Mesendoderm (in vitro differentiated cells): ENCODE measurements at regions not wholly inside any gene's neighbourhood (a gene's known extent, or its start where the extent isn't known, plus 50 kb on each side); places are given as distances from the start of the nearest gene placed in this dataset.

ENCODE experiments used
- DNase-seq: peaks from one replicate; pipeline ENCODE4 v3.0.0; 2013
- H2AK5ac ChIP-seq: 2 replicates; pipeline ENCODE4 v1.6.1; 2013; ENCODE audit warnings: low read length, inconsistent platforms
- H2BK120ac ChIP-seq: 2 replicates; pipeline ENCODE4 v1.6.1; 2013; ENCODE audit warnings: low read depth, mild to moderate bottlenecking, low read length, moderate library complexity, mixed read lengths
- H2BK15ac ChIP-seq: replicated peaks from 2 replicates; pipeline ENCODE4 v1.6.1; 2013; ENCODE audit warnings: low read depth, mild to moderate bottlenecking, moderate library complexity
- H2BK5ac ChIP-seq: 2 replicates; pipeline ENCODE4 v1.6.1; 2013; ENCODE audit warnings: low read length, inconsistent platforms
- H3K18ac ChIP-seq: 2 replicates; pipeline ENCODE4 v1.6.1; 2013; ENCODE audit warnings: mild to moderate bottlenecking, low read length, mixed read lengths
- H3K23ac ChIP-seq: one replicate; pipeline ENCODE4 v1.6.1; 2013; ENCODE audit warnings: low read length
- H3K27ac ChIP-seq: 2 replicates; pipeline ENCODE4 v1.5.1; 2013; ENCODE audit warnings: low read depth, mild to moderate bottlenecking, inconsistent platforms, low read length, moderate library complexity
- H3K27me3 ChIP-seq: 2 replicates; pipeline ENCODE4 v1.6.1; 2013; ENCODE audit warnings: low read length, control low read depth, mild to moderate bottlenecking, inconsistent platforms; ENCODE audit not compliant: insufficient read depth, poor library complexity
- H3K36me3 ChIP-seq: 2 replicates; pipeline ENCODE4 v1.6.1; 2013; ENCODE audit warnings: low read length, inconsistent platforms; ENCODE audit not compliant: control insufficient read depth, insufficient read depth
- H3K4ac ChIP-seq: one replicate; pipeline ENCODE4 v1.6.1; 2013; ENCODE audit warnings: low read depth, mild to moderate bottlenecking, low read length, moderate library complexity
- H3K4me1 ChIP-seq: 2 replicates; pipeline ENCODE4 v1.6.1; 2013; ENCODE audit warnings: low read depth, low read length, inconsistent platforms; ENCODE audit not compliant: control insufficient read depth
- H3K4me2 ChIP-seq: 2 replicates; pipeline ENCODE4 v1.6.1; 2013; ENCODE audit warnings: low read length
- H3K4me3 ChIP-seq: 2 replicates; pipeline ENCODE4 v1.5.1; 2013; ENCODE audit warnings: mild to moderate bottlenecking, low read length
- H3K56ac ChIP-seq: one replicate; pipeline ENCODE4 v1.6.1; 2013; ENCODE audit warnings: low read length
- H3K79me1 ChIP-seq: 2 replicates; pipeline ENCODE4 v1.6.1; 2013; ENCODE audit warnings: low read length, inconsistent platforms
- H3K79me2 ChIP-seq: 2 replicates; pipeline ENCODE4 v1.6.1; 2013; ENCODE audit warnings: mild to moderate bottlenecking, low read length; ENCODE audit not compliant: control insufficient read depth, insufficient read depth
- H3K9ac ChIP-seq: 2 replicates; pipeline ENCODE4 v1.6.1; 2013; ENCODE audit warnings: low read length, inconsistent platforms
- H4K5ac ChIP-seq: one replicate; pipeline ENCODE4 v1.6.1; 2013; ENCODE audit warnings: low read length
- H4K8ac ChIP-seq: one replicate; pipeline ENCODE4 v1.6.1; 2013; ENCODE audit warnings: low read depth, mild to moderate bottlenecking, control low read depth, low read length, moderate library complexity
- WGBS: extraction: QIAGEN DNeasy Blood & Tissue Kit; methylation state at CpG from one replicate; pipeline ENCODE4 v1.1.7; 2013; ENCODE audit warnings: low lambda C conversion rate, missing lambda C conversion rate; ENCODE audit not compliant: insufficient coverage; ENCODE audit errors: extremely low coverage; 5-methylcytosine and 5-hydroxymethylcytosine counted together

DNA sequence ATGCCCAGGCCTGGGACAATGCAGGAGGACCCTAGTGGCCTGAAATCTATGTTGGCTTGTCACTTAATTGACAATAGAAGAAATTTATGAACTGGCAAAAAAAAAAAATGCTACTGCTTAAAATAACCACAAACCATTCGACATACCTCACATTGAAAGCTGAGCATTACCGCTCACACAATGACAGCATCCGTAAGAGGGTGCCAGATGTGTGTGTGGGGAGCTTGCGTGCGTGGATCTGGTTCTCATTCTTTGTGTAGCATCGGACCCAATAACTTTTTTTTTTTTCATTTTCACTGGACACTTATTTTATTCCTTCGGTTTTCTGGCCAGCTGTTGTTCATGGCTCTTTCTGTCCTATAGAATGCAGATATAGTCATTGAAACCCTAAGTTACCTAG is 216.7 kb downstream of the VRK1 start:
- Histone ChIP-seq H3K36me3 (no peaks in the 10 kb centered on the region), H3K4me3 (no peak overlapping the region), H3K4me1 (no peaks in the 10 kb centered on the region), H3K27ac (no peak overlapping the region), H3K27me3 (no peaks in the 10 kb centered on the region), H3K56ac (no peak overlapping the region), H2BK120ac (no peak overlapping the region), H2AK5ac (no peak overlapping the region), H4K5ac (no peak overlapping the region), H3K9ac (no peak overlapping the region), H3K18ac (no peak overlapping the region), H3K23ac (no peak overlapping the region), H3K4me2 (no peak overlapping the region), H4K8ac (no peak overlapping the region), H2BK15ac (no peak overlapping the region), H3K79me2 (no peaks in the 10 kb centered on the region), H2BK5ac (no peak overlapping the region), H3K4ac (no peak overlapping the region), H3K79me1 (no peaks in the 10 kb centered on the region)
- no CpG with 5 or more reads among the region's 7 CpGs for WGBS
- no peak for DNase-seq

DNA sequence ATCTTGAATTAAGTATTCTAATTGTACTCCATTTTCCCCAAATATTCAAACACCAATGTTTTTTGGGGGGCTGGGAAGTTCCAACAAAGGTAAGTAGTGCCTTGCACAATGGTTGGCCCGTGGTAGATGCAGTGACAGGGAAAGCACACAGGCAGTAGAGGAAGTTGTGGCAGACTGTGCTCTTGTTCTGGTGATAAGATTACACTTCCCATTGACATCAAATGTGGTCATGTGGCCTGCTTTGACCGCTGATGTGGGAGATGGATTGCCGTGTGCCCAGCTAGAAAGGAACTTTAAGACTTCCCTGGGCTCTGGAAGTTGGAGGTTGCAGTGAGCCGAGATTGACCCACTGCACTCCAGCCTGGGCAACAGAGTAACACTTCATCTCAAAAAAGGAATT is 223.8 kb downstream of the VRK1 start:
- no peak for DNase-seq

DNA sequence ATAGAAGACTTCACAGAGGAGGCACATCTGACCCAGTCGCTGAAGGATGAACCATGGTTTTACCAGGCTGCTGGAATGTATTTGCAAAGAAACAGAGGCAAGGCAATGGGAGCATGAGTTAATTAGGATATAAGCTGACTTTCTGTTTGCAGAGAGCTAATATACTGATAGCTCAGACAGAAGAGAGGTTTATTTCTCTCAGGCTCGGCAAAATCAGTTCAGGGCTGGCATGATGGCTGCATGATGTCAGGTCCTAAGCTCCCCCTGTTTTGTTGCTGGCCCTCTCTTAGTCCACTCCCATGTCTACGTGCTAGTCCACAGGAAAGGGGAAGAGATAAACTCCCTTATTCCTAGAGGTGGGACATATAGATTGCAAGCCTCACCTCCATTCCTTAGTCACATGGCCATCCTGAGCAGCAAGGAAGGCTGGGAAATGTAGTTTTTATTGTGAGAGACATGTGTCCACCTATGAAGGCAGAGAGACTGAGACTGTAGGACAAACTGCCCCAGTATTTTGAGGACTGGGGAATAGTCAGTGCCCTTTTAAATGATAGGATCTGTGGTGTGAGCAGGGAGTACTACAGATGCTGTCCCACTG is 224.5 kb downstream of the VRK1 start:
- Histone ChIP-seq H3K36me3 (no peaks in the 10 kb centered on the region), H4K5ac (no peak overlapping the region), H3K18ac (no peak overlapping the region), H2BK15ac (no peak overlapping the region), H2AK5ac (no peak overlapping the region), H3K27me3 (no peaks in the 10 kb centered on the region), H3K4me3 (no peak overlapping the region), H3K79me2 (no peaks in the 10 kb centered on the region), H3K4ac (no peak overlapping the region), H3K27ac (no peak overlapping the region), H3K9ac (no peak overlapping the region), H2BK120ac (no peak overlapping the region), H3K4me2 (no peak overlapping the region), H2BK5ac (no peak overlapping the region), H3K56ac (no peak overlapping the region), H3K4me1 (peaks cover 2% of the 10 kb centered on the region), H4K8ac (no peak overlapping the region), H3K79me1 (no peaks in the 10 kb centered on the region), H3K23ac (no peak overlapping the region)
- WGBS = no CpG with 5 or more reads among the region's 3 CpGs
- DNase-seq = peak; percentile 82

More for the DNA sequence above, 223.8 kb downstream of the VRK1 start:
- no peak overlapping the region for H2BK15ac ChIP-seq
- H3K79me2 ChIP-seq = no peaks in the 10 kb centered on the region
- H3K18ac ChIP-seq = no peak overlapping the region
- no peak overlapping the region for H4K5ac ChIP-seq
- H3K4me3 ChIP-seq = no peak overlapping the region
- H2BK5ac ChIP-seq = no peak overlapping the region
- no peaks in the 10 kb centered on the region for H3K79me1 ChIP-seq
- no peak overlapping the region for H2BK120ac ChIP-seq
- no peak overlapping the region for H3K23ac ChIP-seq
- no peak overlapping the region for H3K56ac ChIP-seq
- H3K36me3 ChIP-seq = no peaks in the 10 kb centered on the region
- H3K9ac ChIP-seq = no peak overlapping the region
- peaks cover 2% of the 10 kb centered on the region for H3K4me1 ChIP-seq
- H2AK5ac ChIP-seq = no peak overlapping the region
- H4K8ac ChIP-seq = no peak overlapping the region
- WGBS = no CpG with 5 or more reads among the region's 4 CpGs
- H3K27ac ChIP-seq = no peak overlapping the region
- no peaks in the 10 kb centered on the region for H3K27me3 ChIP-seq
- no peak overlapping the region for H3K4ac ChIP-seq
- H3K4me2 ChIP-seq = no peak overlapping the region

DNA sequence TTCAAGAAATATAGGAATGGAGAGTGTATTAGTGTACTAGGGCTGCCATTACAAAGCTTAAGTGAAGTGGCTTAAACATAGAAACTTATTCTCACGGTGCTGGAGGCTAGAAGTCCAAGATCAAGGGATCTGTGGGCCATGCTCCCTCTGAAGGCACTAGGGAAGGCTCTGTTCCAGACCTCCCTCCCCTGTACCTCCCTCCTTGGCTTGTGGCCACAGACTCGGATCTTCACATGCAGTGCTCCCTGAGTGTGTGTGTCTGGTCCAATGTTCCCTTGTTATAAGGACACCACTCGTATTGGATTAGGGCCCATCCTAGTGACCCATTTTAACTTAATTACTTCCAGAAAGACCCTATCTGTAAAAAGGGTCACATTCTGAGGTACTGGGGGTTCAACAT is 225.6 kb downstream of the VRK1 start:
- no CpG with 5 or more reads among the region's 3 CpGs for WGBS
- H3K79me2 ChIP-seq = no peaks in the 10 kb centered on the region
- no peaks in the 10 kb centered on the region for H3K27me3 ChIP-seq
- H2BK120ac ChIP-seq = no peak overlapping the region
- no peak overlapping the region for H3K18ac ChIP-seq
- H3K27ac ChIP-seq = no peak overlapping the region
- H2AK5ac ChIP-seq = no peak overlapping the region
- no peak overlapping the region for H3K4me2 ChIP-seq
- no peak overlapping the region for H3K23ac ChIP-seq
- H3K4me1 ChIP-seq = peaks cover 2% of the 10 kb centered on the region
- H2BK5ac ChIP-seq = no peak overlapping the region
- no peak for DNase-seq
- H3K79me1 ChIP-seq = no peaks in the 10 kb centered on the region
- H4K5ac ChIP-seq = no peak overlapping the region
- H2BK15ac ChIP-seq = no peak overlapping the region
- no peak overlapping the region for H3K56ac ChIP-seq
- no peak overlapping the region for H3K4me3 ChIP-seq
- no peak overlapping the region for H3K9ac ChIP-seq
- no peak overlapping the region for H4K8ac ChIP-seq
- H3K36me3 ChIP-seq = no peaks in the 10 kb centered on the region
- H3K4ac ChIP-seq = no peak overlapping the region

DNA sequence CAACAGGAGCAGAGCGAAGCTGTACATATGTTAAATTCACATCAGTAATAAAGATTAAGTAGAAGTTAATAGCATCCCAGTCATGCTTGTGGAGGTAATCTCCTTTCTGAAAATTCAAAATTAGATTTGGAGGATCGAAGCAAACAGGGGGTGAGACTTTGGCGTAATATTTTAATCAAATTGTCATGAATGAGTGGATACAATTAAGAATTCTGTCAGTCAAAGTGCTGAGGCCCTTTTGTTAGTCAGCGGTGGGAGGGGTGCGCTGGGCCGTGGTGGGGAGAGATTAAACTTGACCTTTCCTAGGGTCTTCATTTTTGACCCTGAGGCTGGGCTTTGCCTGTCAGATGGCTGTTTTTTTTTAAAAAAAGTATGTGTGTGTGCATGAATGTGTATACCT is 226.7 kb downstream of the VRK1 start:
- H3K23ac ChIP-seq = no peak overlapping the region
- H2BK15ac ChIP-seq = no peak overlapping the region
- no peak overlapping the region for H2AK5ac ChIP-seq
- DNase-seq = no peak
- H3K4me3 ChIP-seq = no peak overlapping the region
- no peak overlapping the region for H4K5ac ChIP-seq
- no peak overlapping the region for H3K27ac ChIP-seq
- no CpG with 5 or more reads among the region's 6 CpGs for WGBS
- H4K8ac ChIP-seq = no peak overlapping the region
- no peak overlapping the region for H3K9ac ChIP-seq
- no peak overlapping the region for H3K56ac ChIP-seq
- no peak overlapping the region for H3K18ac ChIP-seq
- no peaks in the 10 kb centered on the region for H3K79me2 ChIP-seq
- no peak overlapping the region for H2BK120ac ChIP-seq
- H3K4me2 ChIP-seq = no peak overlapping the region
- no peaks in the 10 kb centered on the region for H3K27me3 ChIP-seq
- no peak overlapping the region for H2BK5ac ChIP-seq
- peaks cover 2% of the 10 kb centered on the region for H3K4me1 ChIP-seq
- no peaks in the 10 kb centered on the region for H3K36me3 ChIP-seq
- H3K4ac ChIP-seq = no peak overlapping the region
- no peaks in the 10 kb centered on the region for H3K79me1 ChIP-seq

DNA sequence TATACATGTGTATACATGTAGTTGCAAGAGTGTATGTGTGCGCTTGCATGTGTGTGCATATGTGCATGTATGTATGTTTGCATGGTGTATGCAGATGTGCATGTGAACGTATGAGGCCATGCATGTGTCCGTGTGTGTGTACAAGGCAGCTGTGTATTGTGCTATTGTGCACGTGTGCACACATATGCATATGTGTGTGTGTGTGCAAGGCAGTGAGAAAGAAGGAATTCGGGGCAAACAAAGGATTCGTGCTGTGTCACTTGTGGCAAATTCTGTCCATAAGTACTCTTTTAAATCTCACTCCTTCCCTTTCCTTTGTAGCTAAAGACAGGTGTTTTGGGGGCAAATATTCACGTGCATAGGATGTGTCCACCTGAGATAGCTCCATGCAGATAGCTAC is 227.1 kb downstream of the VRK1 start:
- no peak overlapping the region for H2BK5ac ChIP-seq
- H3K79me1 ChIP-seq = no peaks in the 10 kb centered on the region
- H4K5ac ChIP-seq = no peak overlapping the region
- H3K23ac ChIP-seq = no peak overlapping the region
- H3K27me3 ChIP-seq = no peaks in the 10 kb centered on the region
- H3K4me3 ChIP-seq = no peak overlapping the region
- no peak overlapping the region for H3K4ac ChIP-seq
- H3K56ac ChIP-seq = no peak overlapping the region
- no peaks in the 10 kb centered on the region for H3K79me2 ChIP-seq
- no peak overlapping the region for H3K27ac ChIP-seq
- no peak overlapping the region for H3K4me2 ChIP-seq
- WGBS = no CpG with 5 or more reads among the region's 7 CpGs
- no peak overlapping the region for H2BK120ac ChIP-seq
- no peak overlapping the region for H2AK5ac ChIP-seq
- H3K18ac ChIP-seq = no peak overlapping the region
- H3K4me1 ChIP-seq = peaks cover 2% of the 10 kb centered on the region
- no peak overlapping the region for H3K9ac ChIP-seq
- DNase-seq = no peak
- H4K8ac ChIP-seq = no peak overlapping the region
- H3K36me3 ChIP-seq = no peaks in the 10 kb centered on the region
- no peak overlapping the region for H2BK15ac ChIP-seq
